ENCODE measurements at regions not wholly inside any gene's neighbourhood (a gene's known extent, or its start where the extent isn't known, plus 50 kb on each side); places are given as distances from the start of the nearest gene placed in this dataset.

DNA sequence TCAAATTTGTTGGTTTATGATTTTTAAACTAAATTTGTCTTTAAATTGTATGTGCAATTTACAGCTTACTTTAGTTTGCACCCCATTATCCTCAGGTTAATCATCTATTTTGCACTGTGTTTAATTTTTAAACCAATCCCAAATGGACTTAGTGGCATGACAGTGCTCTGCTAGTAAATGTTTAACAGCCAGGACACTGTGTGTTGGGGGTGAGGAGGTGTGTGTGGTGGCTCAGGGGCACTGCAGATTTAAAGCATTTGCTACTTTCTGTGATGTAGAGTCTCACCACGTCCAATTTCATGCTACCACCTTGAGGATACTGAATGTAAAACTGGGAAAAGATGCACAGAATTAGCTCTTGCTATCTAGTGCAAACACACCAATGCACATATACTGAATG, 225.7 kb downstream of the HAO1 start:
- no peaks in the 10 kb centered on the region for H3F3A ChIP-seq (ENCODE audit: low read depth)
- no peaks in the 10 kb centered on the region for H3K79me2 ChIP-seq (ENCODE audit: insufficient read depth, low read length)
- no peaks in the 10 kb centered on the region for H3K4me1 ChIP-seq (ENCODE audit: insufficient read depth, low read length, poor library complexity, severe bottlenecking)
- H3K9ac ChIP-seq (ENCODE audit: low read depth, low read length, poor library complexity, severe bottlenecking): no peak overlapping the region
- TF ChIP-seq, protein P1, sequence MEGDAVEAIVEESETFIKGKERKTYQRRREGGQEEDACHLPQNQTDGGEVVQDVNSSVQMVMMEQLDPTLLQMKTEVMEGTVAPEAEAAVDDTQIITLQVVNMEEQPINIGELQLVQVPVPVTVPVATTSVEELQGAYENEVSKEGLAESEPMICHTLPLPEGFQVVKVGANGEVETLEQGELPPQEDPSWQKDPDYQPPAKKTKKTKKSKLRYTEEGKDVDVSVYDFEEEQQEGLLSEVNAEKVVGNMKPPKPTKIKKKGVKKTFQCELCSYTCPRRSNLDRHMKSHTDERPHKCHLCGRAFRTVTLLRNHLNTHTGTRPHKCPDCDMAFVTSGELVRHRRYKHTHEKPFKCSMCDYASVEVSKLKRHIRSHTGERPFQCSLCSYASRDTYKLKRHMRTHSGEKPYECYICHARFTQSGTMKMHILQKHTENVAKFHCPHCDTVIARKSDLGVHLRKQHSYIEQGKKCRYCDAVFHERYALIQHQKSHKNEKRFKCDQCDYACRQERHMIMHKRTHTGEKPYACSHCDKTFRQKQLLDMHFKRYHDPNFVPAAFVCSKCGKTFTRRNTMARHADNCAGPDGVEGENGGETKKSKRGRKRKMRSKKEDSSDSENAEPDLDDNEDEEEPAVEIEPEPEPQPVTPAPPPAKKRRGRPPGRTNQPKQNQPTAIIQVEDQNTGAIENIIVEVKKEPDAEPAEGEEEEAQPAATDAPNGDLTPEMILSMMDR (conservative IDR thresholded peaks at IDR 0.05; ENCODE audit: low read length): no peak
- no peak for TF ChIP-seq EZH2phosphoT487 (IDR thresholded peaks at IDR 0.05; ENCODE audit: borderline replicate concordance)
- H3K36me3 ChIP-seq (ENCODE audit: insufficient read depth, low read length): no peaks in the 10 kb centered on the region
- no peaks in the 10 kb centered on the region for H3K9me2 ChIP-seq (replicated peaks; ENCODE audit: low read depth, low read length)
- H3K4me3 ChIP-seq (ENCODE audit: low read length, poor library complexity, severe bottlenecking): no peak overlapping the region
- H3K9me3 ChIP-seq (ENCODE audit: insufficient read depth, low read depth, low read length): no peaks in the 10 kb centered on the region
- H3K27me3 ChIP-seq (ENCODE audit: insufficient read depth, low read length, poor library complexity, severe bottlenecking): no peaks in the 10 kb centered on the region
- H3K4me2 ChIP-seq (ENCODE audit: low read depth, low read length, poor library complexity, severe bottlenecking): no peak overlapping the region
- H2AFZ ChIP-seq (ENCODE audit: low read length): no peak overlapping the region
- no peaks in the 10 kb centered on the region for H4K20me1 ChIP-seq (ENCODE audit: insufficient read depth, low read length, poor library complexity, severe bottlenecking)

DNA sequence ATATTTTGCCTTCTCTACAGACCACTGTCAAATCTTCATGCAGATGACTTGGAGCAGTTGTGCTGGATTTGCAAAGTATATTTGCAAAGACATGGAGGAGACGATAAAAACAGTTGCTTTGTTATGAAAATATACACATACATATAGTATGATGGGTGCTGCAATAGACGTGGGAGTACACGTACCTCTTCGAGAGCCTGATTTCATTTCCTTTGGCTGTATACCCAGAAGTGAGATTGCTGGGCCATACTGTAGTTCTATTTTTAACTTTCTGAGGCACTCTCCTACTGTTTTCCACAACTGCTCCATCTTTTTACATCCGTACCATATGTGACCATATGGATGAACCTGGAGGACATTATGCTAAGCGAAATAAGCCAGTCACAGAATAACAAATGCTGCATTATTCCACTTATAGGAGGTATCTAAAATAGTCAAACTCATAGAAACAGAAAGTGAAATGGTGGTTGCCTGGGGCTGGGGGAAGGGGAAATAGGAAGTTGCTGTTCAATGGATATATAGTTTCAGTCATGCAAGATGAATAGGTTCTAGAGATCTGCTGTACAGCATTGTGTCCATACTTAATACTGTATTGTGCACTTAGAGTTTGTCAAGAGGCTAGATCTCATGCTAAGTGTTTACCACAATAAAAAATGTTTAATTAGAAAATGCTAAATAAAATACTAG, 223.8 kb downstream of the HAO1 start:
- no peaks in the 10 kb centered on the region for H3K79me2 ChIP-seq (ENCODE audit: insufficient read depth, low read length)
- H3K4me1 ChIP-seq (ENCODE audit: insufficient read depth, low read length, poor library complexity, severe bottlenecking): no peaks in the 10 kb centered on the region
- H3K27me3 ChIP-seq (ENCODE audit: insufficient read depth, low read length, poor library complexity, severe bottlenecking): no peaks in the 10 kb centered on the region
- H3K9me2 ChIP-seq (replicated peaks; ENCODE audit: low read depth, low read length): no peaks in the 10 kb centered on the region
- TF ChIP-seq EZH2phosphoT487 (IDR thresholded peaks at IDR 0.05; ENCODE audit: borderline replicate concordance): no peak
- H3F3A ChIP-seq (ENCODE audit: low read depth): no peaks in the 10 kb centered on the region
- H4K20me1 ChIP-seq (ENCODE audit: insufficient read depth, low read length, poor library complexity, severe bottlenecking): no peaks in the 10 kb centered on the region
- H3K4me2 ChIP-seq (ENCODE audit: low read depth, low read length, poor library complexity, severe bottlenecking): no peak overlapping the region
- H3K9ac ChIP-seq (ENCODE audit: low read depth, low read length, poor library complexity, severe bottlenecking): no peak overlapping the region
- H3K36me3 ChIP-seq (ENCODE audit: insufficient read depth, low read length): no peaks in the 10 kb centered on the region
- no peaks in the 10 kb centered on the region for H3K9me3 ChIP-seq (ENCODE audit: insufficient read depth, low read depth, low read length)
- H3K4me3 ChIP-seq (ENCODE audit: low read length, poor library complexity, severe bottlenecking): no peak overlapping the region
- no peak overlapping the region for H2AFZ ChIP-seq (ENCODE audit: low read length)

DNA sequence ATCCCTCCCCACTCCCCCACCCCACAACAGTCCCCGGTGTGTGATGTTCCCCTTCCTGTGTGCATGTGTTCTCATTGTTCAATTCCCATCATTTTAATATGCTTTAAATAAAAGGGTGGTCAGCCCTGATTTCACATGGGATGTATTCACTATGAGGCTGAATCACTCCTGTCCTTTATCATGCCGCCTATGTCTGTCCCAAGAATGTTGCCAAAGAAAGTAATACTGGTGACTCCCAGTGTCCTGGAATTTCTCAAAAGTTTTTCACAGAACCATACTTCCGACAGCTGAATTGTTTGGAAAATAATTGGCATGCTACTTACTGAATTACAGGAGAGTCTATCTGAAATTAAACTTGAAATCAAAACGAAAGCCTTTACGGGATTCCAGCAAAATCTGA, 217.7 kb downstream of the HAO1 start:
- Histone ChIP-seq H3K9me2 (replicated peaks; ENCODE audit: low read depth, low read length) (no peaks in the 10 kb centered on the region), H2AFZ (ENCODE audit: low read length) (no peak overlapping the region)

More for the DNA sequence above, 217.7 kb downstream of the HAO1 start:
- Histone ChIP-seq H3K79me2 (ENCODE audit: insufficient read depth, low read length) (no peaks in the 10 kb centered on the region), H4K20me1 (ENCODE audit: insufficient read depth, low read length, poor library complexity, severe bottlenecking) (no peaks in the 10 kb centered on the region), H3K9me3 (ENCODE audit: insufficient read depth, low read depth, low read length) (no peaks in the 10 kb centered on the region), H3F3A (ENCODE audit: low read depth) (no peaks in the 10 kb centered on the region), H3K36me3 (ENCODE audit: insufficient read depth, low read length) (no peaks in the 10 kb centered on the region), H3K4me1 (ENCODE audit: insufficient read depth, low read length, poor library complexity, severe bottlenecking) (no peaks in the 10 kb centered on the region), H3K4me3 (ENCODE audit: low read length, poor library complexity, severe bottlenecking) (no peak overlapping the region), H3K4me2 (ENCODE audit: low read depth, low read length, poor library complexity, severe bottlenecking) (no peak overlapping the region), H3K27me3 (ENCODE audit: insufficient read depth, low read length, poor library complexity, severe bottlenecking) (no peaks in the 10 kb centered on the region), H3K9ac (ENCODE audit: low read depth, low read length, poor library complexity, severe bottlenecking) (no peak overlapping the region)
- TF ChIP-seq, protein P1 (conservative IDR thresholded peaks at IDR 0.05; ENCODE audit: low read length): no peak
- TF ChIP-seq EZH2phosphoT487 (IDR thresholded peaks at IDR 0.05; ENCODE audit: borderline replicate concordance): no peak
